ENCODE measurements at regions not wholly inside any gene's neighbourhood (a gene's known extent, or its start where the extent isn't known, plus 50 kb on each side); places are given as distances from the start of the nearest gene placed in this dataset.
"Not testable (repeated sequence)": the region's sequence is repeated elsewhere in the genome, so short reads cannot be mapped to it uniquely, and the experiment has no call there.

GRCh38 chr9:30944741-30945280 is 1439.6 kb upstream of the ACO1 start:
- no peak for FAIRE-seq

- no peak for FAIRE-seq
These were observed 1420.1 kb upstream of the ACO1 start for GRCh38 chr9:30964332-30964731.

DNA sequence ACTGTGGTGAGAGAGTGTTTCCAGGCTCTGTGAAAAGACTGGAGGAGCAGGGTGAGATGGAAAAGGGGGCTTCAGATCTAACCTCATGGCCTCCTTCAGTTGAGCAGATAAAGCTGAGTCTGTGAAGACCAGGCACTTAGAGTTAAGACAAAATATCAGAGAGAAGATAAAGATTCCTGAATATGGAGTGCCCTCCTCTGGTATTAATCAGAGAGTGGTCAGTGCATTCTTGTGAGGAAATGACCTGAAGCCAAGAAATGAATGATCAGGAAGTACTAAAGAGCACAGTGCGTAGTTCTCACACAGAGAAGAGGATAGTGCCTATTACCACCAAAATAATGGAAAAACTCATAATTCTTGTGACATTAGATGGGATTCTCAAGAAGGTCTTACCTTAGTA is 1417.0 kb upstream of the ACO1 start:
- FAIRE-seq: no peak

GRCh38 chr9:30970186-30970585 is 1414.3 kb upstream of the ACO1 start:
- no peak for FAIRE-seq

GRCh38 chr9:30970812-30971211 is 1413.6 kb upstream of the ACO1 start:
- FAIRE-seq: no peak

DNA sequence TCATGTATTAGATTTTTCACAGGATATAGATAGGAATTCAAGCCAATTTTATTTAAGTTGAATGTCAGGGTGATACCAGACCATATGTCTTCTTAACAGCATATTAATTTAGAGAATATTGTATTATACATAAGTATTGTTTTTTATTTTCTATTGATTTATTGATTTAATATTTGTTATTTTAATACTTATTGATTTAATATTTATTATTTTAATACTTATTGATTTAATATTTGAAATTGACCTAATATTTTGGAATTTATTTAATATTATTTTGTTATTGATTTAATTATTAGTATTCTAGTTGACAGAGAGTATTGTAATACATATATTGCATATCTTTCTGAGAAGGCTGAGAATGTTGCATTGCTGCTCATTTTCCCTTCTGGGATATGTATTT is 1411.8 kb upstream of the ACO1 start:
- peak; percentile 90 for FAIRE-seq

DNA sequence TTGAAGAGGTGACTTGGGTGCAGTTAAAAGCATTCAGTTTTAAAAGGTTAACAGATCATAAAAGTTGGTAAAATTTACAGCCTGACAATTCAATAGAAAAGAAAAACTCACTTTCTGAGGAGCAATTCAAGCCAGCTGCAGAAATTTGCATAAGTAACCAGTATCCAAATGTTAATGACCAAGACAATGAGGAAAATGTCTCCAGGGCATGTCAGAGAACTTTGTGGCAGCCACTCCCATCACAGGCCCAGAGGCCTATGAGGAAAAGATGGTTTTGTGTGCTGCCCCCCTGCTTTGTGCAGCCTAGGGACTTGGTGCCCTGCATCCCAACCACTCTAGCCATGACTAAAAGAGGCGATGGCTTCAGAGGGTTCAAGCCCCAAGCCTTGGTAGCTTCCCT is 1406.5 kb upstream of the ACO1 start:
- no peak for FAIRE-seq

GRCh38 chr9:30982301-30982700 is 1402.1 kb upstream of the ACO1 start:
- FAIRE-seq: no peak

DNA sequence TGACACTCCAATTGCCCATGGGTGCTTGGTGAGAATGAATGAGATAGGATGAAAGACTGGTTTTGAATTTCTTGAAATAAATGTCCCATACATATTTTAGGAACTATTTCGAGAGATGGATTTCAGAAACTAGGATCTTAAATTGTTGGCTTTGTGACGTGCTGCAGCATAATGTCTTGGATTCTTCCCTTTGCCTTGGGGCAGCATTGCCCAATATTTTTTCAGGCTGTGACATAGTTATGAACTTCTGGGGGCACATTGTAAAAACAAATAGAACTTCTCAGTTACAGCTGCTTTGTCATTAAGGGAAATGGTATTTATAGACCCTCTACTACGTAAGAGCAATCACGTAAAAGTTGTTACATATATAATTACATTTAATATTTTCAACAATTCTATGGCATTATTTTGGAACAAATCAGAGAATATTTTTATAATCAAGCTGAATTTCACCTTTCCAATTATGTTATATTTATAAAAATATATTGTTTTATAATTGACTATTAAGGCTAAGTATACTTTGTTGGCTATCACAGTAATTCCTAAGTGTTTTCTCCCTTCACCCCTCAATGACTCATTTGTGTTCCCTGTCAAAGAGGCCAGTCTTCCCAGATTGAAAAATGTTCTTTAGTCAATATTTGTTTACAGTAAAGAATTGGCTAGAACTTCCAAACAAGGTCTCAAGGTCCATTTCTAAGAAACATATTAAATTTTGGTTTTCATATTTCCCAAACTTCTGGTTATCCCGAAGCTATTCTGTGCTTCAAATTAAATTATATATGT is 1388.3 kb upstream of the ACO1 start:
- FAIRE-seq: no peak

DNA sequence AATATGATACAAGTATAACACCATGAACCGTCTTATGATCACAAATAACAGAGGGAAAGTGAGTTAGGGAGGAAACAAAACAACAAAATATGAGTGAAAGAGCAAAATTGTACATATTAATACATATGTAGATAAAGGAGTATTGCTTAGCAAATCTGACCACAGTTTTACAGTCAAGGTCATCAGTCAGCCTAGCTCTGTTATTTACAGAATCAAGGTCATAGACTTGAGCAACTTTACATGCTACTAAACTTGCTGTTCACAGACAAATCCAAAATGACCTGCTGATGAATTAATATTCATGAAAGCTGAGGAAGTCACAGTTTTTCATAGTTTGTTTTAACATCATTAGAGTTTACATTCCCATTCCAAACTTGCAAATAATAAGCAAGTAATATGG is 1387.7 kb upstream of the ACO1 start:
- no peak for FAIRE-seq

DNA sequence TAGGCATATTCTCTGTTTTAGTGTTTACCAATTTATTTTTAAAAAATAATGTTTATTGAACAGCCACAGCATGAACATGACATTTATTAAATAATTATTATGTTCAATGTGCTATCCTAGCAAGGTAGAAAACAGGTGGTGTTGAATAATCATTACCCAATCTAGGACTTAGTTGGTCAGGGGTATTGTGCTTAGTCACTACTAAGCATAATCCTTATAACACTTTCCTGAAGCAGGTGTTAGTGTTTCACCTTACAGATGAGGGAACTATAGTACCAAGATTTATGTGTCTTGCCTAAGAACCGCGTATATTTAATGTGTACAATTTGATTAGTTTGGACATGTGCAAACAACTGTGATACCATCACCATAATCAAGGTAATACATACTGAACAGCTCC is 1387.2 kb upstream of the ACO1 start:
- no peak for FAIRE-seq

- no peak for FAIRE-seq
These were observed 1379.3 kb upstream of the ACO1 start for GRCh38 chr9:31005086-31005665.

DNA sequence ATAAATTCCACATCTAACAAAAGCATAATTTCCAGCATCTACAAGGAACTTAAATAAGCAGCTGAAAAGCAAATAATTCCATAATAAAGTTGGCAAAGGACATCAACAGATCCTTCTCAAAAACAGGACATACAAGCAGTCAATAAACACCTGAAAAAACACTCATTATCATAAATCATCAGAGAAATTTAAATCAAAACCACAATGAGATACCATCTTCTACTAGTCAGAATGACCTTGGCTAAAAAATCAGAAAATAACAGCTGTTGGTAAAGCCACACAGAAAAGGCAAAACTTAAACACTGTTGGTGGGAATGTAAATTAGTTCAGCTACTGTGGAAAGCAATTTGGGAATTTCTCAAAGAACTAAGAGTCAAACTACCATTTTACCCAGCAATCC is 1371.1 kb upstream of the ACO1 start:
- no peak for FAIRE-seq

DNA sequence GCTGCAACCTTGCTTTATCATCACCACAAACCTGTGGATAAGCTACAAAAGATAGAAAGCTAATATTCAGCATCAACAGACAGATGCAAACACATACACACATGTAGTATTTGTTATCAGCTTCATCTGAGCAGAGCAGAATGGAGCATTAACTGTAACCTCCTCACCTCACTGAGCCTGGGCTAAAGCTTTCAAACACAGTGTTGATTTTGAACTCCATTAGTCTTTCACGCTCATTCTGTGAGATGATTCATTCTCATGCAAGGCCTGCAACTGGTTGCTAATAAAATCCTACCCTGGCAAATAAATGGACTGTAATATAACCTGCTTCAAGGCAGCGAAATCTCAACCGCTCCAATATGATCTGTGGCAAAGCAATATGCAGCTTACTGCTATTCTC is 1360.6 kb upstream of the ACO1 start:
- no peak for FAIRE-seq

- no peak for FAIRE-seq
These were observed 1356.8 kb upstream of the ACO1 start for GRCh38 chr9:31027678-31028077.

GRCh38 chr9:31028137-31028536 is 1356.3 kb upstream of the ACO1 start:
- no peak for FAIRE-seq

DNA sequence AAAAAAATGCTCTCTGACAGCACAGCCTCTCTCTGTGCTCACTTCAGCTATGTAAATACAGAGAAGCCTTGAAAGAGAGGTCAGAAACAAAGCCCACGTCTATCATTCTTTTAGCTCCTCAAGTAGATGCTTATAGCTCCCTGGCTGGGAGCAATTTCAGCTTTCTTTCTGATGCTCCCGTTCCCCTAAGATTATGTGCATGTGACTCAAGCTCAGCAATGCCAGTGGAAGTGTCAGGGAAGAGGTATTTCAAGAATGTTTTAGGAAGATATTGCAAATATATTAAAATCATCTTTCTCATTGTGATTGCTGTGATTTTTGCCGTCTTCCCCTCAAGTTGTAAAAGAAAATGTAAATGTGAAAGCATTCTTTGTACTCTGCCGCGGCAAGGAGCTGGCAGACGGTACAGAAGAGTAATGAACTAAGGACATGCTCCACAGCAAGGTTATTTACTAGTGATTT is 1353.7 kb upstream of the ACO1 start:
- no peak for FAIRE-seq

DNA sequence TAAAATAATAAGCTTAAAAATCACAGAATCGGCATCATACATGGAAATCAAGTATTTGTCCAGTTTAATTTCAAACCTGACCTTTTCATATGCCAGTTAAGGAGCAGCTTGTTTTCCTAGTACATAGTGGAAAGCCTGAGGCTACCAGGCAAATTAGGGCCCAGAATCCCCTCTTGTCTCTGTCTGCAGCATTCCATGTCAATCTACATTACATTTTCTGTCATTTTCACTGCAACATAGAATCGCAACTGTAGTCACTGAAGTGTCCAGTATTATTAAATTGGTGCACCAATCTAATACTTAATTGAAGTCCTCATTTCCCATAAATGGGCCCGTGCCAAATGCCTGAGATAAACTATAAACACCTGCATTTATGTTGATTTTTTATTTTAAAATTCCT is 1352.2 kb upstream of the ACO1 start:
- FAIRE-seq: no peak

GRCh38 chr9:31034311-31034710 is 1350.1 kb upstream of the ACO1 start:
- FAIRE-seq: no peak

GRCh38 chr9:31040564-31040963 is 1343.9 kb upstream of the ACO1 start:
- FAIRE-seq: no peak

DNA sequence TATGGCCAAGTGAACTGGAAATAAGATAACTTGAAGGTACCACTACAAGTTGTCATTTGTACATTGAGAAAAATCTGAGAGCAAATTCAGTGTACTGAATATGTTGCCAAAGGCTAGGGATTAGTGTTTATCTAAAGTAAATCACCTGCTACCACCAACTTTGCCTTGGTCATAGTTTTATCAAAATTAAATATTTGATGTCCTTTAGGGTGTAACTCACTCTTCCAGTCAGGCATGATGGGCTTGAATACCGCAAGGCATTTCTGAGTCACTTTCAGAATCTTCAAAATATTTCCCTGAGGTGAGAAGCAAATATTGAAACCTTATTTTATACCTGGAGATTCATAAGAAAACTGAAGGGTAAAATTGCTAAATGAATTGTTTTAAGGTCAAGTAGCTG is 1338.6 kb upstream of the ACO1 start:
- no peak for FAIRE-seq

DNA sequence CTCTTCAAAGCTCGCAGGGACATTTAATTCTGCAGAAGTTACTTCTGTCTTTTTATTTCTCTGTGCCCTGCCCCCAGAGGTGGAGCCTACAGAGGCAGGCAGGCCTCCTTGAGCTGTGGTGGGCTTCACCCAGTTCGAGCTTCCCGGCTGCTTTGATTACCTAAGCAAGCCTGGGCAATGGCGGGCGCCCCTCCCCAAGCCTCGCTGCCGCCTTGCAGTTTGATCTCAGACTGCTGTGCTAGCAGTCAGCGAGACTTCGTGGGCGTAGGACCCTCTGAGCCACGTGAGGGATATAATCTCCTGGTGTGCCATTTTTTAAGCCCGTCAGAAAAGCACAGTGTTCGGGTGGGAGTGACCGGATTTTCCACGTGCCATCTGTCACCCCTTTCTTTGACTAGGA is 1322.9 kb upstream of the ACO1 start:
- not testable (repeated sequence) for FAIRE-seq

DNA sequence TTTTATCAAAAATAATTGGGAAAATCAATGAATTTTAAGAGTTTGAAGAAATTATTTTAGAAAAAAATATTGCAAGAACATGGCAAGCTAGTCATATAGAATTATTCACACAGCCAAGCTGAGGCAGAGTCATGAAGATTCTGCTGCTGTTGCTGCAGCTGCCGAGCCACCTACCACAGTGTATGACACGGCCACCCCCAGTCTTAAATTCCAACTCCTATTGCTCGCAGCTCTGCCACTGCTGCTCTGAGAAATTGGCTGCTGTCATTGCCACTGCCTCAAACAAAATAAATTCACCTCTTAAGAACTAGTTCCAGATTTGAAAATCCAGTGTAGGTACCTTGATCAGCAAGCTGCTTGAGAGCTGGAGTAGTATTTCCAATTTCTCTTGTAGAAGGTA is 1318.8 kb upstream of the ACO1 start:
- no peak for FAIRE-seq

DNA sequence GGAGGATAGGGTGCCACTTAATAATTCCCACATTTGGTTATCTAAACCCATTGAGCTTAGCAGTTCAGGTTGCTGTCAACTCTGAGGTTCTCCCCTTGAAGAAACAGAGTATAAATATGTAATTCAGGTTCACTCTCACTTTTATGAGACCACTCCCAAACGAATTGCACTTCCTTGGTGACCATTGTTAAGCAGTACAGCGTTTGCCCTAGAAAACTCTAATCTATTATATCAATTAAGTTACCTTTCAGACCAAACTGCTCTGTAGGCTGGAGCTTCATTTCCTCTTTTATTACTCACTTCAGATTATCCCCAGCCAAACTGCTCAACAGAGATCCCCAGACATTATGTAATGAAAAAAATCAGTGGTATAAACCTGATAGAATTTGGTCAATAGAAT is 1317.0 kb upstream of the ACO1 start:
- FAIRE-seq: no peak
